ENCODE measurements at regions not wholly inside any gene's neighbourhood (a gene's known extent, or its start where the extent isn't known, plus 50 kb on each side); places are given as distances from the start of the nearest gene placed in this dataset.

DNA sequence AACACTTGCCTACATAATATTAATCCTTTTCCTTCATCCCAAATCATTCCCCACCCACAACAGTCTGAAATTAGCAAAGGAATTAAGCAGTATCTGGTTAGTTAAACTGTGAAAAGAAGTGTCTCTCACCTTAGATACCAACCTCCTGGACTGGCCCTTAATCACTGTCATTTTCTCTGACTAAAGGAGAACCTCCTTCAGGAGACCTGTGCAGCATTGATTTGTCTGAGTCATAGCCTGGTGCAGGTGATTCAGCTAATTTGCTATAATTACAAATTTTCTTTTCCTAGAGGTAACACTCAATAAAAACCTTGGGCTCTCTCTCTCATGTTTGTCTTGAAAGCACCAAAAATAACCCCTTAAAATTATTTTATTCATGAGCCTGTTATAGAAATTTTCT is 279.8 kb upstream of the SEMA6D start:
- TF ChIP-seq, protein P1, sequence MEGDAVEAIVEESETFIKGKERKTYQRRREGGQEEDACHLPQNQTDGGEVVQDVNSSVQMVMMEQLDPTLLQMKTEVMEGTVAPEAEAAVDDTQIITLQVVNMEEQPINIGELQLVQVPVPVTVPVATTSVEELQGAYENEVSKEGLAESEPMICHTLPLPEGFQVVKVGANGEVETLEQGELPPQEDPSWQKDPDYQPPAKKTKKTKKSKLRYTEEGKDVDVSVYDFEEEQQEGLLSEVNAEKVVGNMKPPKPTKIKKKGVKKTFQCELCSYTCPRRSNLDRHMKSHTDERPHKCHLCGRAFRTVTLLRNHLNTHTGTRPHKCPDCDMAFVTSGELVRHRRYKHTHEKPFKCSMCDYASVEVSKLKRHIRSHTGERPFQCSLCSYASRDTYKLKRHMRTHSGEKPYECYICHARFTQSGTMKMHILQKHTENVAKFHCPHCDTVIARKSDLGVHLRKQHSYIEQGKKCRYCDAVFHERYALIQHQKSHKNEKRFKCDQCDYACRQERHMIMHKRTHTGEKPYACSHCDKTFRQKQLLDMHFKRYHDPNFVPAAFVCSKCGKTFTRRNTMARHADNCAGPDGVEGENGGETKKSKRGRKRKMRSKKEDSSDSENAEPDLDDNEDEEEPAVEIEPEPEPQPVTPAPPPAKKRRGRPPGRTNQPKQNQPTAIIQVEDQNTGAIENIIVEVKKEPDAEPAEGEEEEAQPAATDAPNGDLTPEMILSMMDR (IDR thresholded peaks at IDR 0.05) = no peak
- no peak for TF ChIP-seq POLR2A (IDR thresholded peaks at IDR 0.05)

All from thyroid gland (tissue), 4 donors.